Left renal pelvis (tissue), 4 donors: ENCODE measurements at regions not wholly inside any gene's neighbourhood (a gene's known extent, or its start where the extent isn't known, plus 50 kb on each side); places are given as distances from the start of the nearest gene placed in this dataset.
"Not testable (repeated sequence)": the region's sequence is repeated elsewhere in the genome, so short reads cannot be mapped to it uniquely, and the experiment has no call there.

Experiments used
- DNase-seq, 4 donors: peaks; one replicate each; pipeline ENCODE4 v3.0.0-alpha.2; 2013; ENCODE audit warnings: low read depth in 4 of 4, low spot score in 3 of 4

DNA sequence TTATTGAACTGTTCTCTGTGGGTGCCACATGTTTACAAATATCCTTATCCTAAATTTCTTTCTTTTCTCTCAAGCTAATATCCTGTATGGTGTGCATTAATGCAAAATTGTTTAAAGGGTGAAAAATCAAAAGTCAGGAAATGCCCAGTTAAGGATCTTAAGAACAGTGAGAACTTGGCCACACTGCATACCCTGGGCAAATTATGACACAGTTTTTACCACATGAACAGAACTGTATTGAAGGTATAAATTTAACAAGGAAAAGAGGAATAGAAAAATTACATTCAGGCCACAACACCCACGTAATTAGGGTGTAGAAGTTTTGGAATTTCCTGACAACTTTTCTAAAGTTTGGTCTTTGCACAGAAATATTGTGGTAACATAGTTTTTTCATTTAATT lies 94.4 kb upstream of the HCCS start:
- no peak for DNase-seq

DNA sequence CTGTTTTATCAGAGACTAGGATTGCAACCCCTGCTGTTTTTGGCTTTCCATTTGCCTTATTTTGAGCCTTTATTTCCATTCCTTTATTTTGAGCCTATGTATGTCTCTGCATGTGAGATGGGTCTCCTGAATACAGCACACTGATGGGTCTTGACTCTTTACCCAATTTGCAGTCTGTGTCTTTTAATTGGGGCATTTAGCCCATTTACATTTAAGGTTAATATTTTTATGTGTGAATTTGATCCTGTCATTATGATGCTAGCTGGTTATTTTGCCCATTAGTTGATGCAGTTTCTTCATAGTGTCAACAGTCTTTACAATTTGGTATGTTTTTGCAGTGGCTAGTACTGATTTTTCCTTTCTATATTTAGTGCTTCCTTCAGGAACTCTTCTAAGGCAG lies 88.5 kb upstream of the HCCS start:
- DNase-seq: not testable (repeated sequence)

DNA sequence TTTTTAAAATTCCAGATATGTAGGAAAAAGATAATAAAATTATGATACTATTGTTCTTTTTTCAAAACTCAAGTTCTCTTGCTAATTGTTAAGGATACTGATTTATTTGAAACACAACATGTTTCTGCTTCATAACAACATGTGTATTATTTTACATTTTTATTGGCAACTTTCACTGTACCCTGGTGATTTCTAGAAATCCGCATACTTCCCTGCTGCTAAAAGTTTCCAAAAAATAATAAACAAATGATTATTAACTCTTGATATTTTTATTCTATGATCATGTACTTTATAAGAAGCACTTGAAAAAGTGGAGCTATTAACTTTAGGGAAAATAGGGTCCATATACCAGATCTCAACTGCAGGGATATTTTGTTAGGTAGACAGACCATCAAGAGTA lies 71.2 kb upstream of the HCCS start:
- no peak for DNase-seq

DNA sequence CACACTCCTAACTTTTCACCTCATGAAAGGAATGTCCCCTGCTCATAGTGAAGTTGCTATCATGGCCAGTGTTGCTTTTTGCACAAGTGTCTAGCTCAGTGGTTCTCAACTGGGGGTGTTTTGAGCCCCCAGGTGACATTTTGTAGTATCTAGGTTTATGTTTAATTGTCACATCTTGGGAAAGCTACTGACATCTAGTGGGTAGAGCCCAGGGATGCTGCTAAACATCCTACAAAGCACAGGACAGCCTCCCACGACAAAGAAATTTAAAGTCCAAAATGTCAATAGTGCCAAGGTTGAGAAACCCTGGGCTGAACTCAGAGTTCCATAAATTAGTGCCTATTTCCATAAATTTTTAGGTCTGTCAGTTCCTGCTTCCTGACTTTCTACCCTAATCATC lies 70.7 kb upstream of the HCCS start:
- DNase-seq: no peak

DNA sequence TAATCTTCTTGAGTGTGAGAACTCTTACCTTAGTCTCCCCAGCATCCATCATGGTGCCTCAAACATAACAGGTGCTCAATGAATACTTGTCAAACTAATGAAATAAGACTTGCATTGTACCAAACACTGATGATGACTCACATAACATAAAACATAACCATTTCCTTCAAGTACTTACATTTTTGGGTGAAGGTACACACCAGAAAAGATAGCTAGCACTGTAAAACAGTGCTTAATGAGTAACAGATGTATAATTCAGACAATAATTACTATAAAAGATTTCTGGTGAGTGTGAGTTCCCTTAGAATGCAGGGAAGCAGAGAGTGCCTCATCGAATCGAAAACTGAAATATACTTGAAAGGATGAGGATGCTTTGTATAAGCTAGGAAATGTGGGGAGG lies 70.1 kb upstream of the HCCS start:
- no peak for DNase-seq

DNA sequence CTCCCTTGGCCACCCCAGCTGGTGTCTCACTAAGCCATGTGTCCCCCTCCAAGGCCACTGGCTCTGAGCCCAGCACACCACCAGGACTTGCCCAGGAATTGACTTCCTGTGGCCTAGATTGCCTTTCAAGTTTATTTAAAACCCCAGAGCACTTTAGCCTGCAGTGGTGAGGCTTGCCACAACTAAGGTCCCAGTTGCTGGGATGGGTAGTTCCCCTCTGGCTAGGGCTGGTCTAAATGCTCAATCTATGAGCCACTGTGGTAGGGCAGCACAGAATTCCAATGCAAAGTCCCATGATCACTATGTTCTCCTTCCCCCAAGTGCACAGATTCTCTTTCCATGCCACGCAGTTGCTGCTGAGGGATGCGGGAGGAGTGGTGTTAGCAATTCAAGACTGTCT lies 61.1 kb upstream of the HCCS start:
- no peak for DNase-seq

DNA sequence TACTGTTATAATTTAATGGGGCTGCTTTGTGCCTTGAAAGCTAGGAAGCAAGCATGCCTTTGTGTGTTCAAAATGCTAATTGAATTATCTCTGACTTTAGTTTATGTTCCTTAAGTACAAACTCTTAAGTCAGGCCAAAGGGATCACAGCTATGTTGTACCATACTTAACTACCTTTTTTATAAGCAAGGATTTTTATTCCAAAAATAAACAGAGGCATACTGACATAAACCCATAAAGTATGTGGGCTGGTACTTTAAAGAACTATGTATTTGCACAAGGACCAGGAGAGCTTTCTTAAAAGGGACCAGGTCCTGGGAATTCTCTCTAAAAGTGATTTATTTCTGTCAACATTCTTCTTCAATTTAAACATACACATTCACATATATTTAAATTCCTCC lies 57.8 kb upstream of the HCCS start:
- DNase-seq: no peak

DNA sequence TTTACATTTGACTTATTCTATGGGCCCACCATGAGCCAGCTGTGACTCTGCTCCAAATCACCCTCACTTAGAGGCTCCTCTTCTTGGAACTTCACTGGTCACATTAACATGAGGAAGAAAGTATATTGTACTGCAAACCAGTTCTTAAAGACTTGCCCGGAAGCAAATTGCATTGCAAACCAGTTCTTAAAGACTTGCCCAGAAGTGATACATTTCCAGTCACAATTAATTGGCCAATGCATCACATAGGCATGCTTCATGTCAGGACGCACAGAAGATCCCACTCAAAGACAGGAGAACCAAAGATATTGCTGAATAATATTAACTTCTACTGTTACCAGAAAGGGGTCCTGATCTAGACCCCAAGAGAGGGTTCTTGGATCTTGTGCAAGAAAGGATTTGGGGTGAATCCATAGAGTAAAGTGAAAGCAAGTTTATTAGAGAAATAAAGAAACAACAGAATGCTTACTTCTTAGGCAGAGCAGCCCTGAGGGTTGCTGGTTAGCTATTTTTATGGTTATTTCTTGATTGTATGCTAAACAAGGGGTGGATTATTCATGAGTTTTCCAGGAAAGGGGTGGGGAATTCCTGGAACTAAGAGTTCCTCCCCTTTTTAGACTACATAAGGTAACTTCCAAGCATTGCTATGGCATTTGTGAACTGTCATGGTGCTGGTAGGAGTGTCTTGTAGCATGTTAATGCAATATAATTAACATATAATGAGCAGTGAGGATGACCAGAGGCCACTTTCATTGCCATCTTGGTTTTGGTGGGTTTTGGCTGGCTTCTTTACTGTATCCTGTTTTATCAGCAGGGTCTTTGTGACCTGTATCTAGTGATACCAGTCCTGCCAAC lies 54.6 kb upstream of the HCCS start:
- DNase-seq: no peak

DNA sequence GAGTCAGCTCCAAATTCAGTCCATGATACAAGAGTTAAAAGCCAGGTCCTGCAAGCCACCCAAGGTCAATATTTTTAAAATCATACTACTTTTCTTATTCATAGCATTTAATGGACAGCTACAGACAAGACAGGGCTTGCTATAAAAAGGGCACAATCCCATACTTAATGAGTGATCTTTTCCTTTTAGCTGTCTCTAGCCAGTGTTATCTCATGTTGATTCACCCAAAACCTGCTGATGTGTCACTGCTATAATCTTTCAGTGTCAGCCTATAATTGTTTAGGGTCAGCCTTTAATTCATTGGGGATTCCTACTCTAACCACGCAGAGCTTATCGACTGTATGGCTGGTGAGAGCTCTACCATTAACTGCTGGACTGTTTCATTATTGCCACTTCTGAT lies 51.2 kb upstream of the HCCS start:
- DNase-seq: no peak
